H9 (cell line): ENCODE measurements at regions not wholly inside any gene's neighbourhood (a gene's known extent, or its start where the extent isn't known, plus 50 kb on each side); places are given as distances from the start of the nearest gene placed in this dataset.

Experiments used
- DNase-seq: peaks from one replicate; pipeline ENCODE4 v3.0.0-alpha.2; 2017
- H2AFZ ChIP-seq: one replicate; pipeline ENCODE4 v1.6.1; 2013; ENCODE audit warnings: mild to moderate bottlenecking, low read length, control low read depth, moderate library complexity
- H2AK5ac ChIP-seq: 2 replicates; pipeline ENCODE4 v1.6.1; 2013; ENCODE audit warnings: low read length, control low read depth, mixed read lengths; ENCODE audit not compliant: insufficient read length
- H2BK120ac ChIP-seq: one replicate; pipeline ENCODE4 v1.6.1; 2013; ENCODE audit warnings: low read depth, mild to moderate bottlenecking, low read length, control low read depth, inconsistent platforms; ENCODE audit not compliant: poor library complexity, severe bottlenecking
- H2BK12ac ChIP-seq: 2 replicates; pipeline ENCODE4 v1.6.1; 2013; ENCODE audit warnings: low read length, control low read depth, mixed read lengths, low read depth; ENCODE audit not compliant: insufficient read length
- H2BK15ac ChIP-seq: 2 replicates; pipeline ENCODE4 v1.6.1; 2013; ENCODE audit warnings: low read depth, low read length, control low read depth
- H2BK20ac ChIP-seq: one replicate; pipeline ENCODE4 v1.6.1; 2013; ENCODE audit warnings: low read depth, mild to moderate bottlenecking, low read length, control low read depth, inconsistent platforms; ENCODE audit not compliant: poor library complexity, severe bottlenecking
- H2BK5ac ChIP-seq: 2 replicates; pipeline ENCODE4 v1.6.1; 2013; ENCODE audit warnings: low read length, control low read depth, mixed read lengths; ENCODE audit not compliant: insufficient read length
- H3K14ac ChIP-seq: 2 replicates; pipeline ENCODE4 v1.6.1; 2013; ENCODE audit warnings: low read length, control low read depth; ENCODE audit not compliant: insufficient read depth
- H3K18ac ChIP-seq: 2 replicates; pipeline ENCODE4 v1.6.1; 2013; ENCODE audit warnings: low read depth, mild to moderate bottlenecking, mixed read lengths, low read length, control low read depth; ENCODE audit not compliant: insufficient read length
- H3K23ac ChIP-seq: 2 replicates; pipeline ENCODE4 v1.6.1; 2013; ENCODE audit warnings: low read length, control low read depth, mixed read lengths, low read depth; ENCODE audit not compliant: insufficient read length
- H3K23me2 ChIP-seq: 2 replicates; pipeline ENCODE4 v1.6.1; 2013; ENCODE audit warnings: low read depth, mild to moderate bottlenecking, mixed read lengths, low read length, control low read depth; ENCODE audit not compliant: insufficient read length, poor library complexity, severe bottlenecking
- H3K27ac ChIP-seq: 2 replicates; pipeline ENCODE4 v1.5.1; 2013; ENCODE audit warnings: low read length, control low read depth, mixed read lengths, low read depth; ENCODE audit not compliant: insufficient read length
- H3K27me3 ChIP-seq: 2 replicates; pipeline ENCODE4 v1.6.1; 2013; ENCODE audit warnings: low read length, control low read depth, inconsistent platforms; ENCODE audit not compliant: insufficient read depth
- H3K4ac ChIP-seq: 2 replicates; pipeline ENCODE4 v1.6.1; 2013; ENCODE audit warnings: low read depth, mild to moderate bottlenecking, control low read depth, inconsistent platforms, low read length, moderate library complexity
- H3K4me1 ChIP-seq: 2 replicates; pipeline ENCODE4 v1.6.1; 2013; ENCODE audit warnings: low read length, control low read depth, inconsistent platforms; ENCODE audit not compliant: insufficient read depth
- H3K4me2 ChIP-seq: 2 replicates; pipeline ENCODE4 v1.6.1; 2013; ENCODE audit warnings: low read length, control low read depth, mixed read lengths; ENCODE audit not compliant: insufficient read length, insufficient read depth
- H3K56ac ChIP-seq: 2 replicates; pipeline ENCODE4 v1.6.1; 2013; ENCODE audit warnings: low read depth, mild to moderate bottlenecking, mixed read lengths, low read length, control low read depth; ENCODE audit not compliant: insufficient read length
- H3K79me1 ChIP-seq: 2 replicates; pipeline ENCODE4 v1.6.1; 2013; ENCODE audit warnings: low read depth, mild to moderate bottlenecking, moderate library complexity, low read length, control low read depth, inconsistent platforms; ENCODE audit not compliant: insufficient read depth, poor library complexity, severe bottlenecking
- H3K79me2 ChIP-seq: 2 replicates; pipeline ENCODE4 v1.6.1; 2013; ENCODE audit warnings: low read length, control low read depth, inconsistent platforms; ENCODE audit not compliant: insufficient read depth
- H3K9ac ChIP-seq: 2 replicates; pipeline ENCODE4 v1.6.1; 2013; ENCODE audit warnings: low read length, control low read depth, mixed read lengths; ENCODE audit not compliant: insufficient read length; ENCODE audit errors: extremely low read depth
- H3K9me3 ChIP-seq: one replicate; pipeline ENCODE4 v1.6.1; 2013; ENCODE audit warnings: low read depth, low read length, inconsistent platforms; ENCODE audit not compliant: control insufficient read depth
- H3T11ph ChIP-seq: one replicate; pipeline ENCODE4 v1.6.1; 2013; ENCODE audit warnings: mild to moderate bottlenecking, low read length, control low read depth, inconsistent platforms
- H4K20me1 ChIP-seq: one replicate; pipeline ENCODE4 v1.6.1; 2013; ENCODE audit not compliant: control insufficient read depth, insufficient read length, insufficient read depth
- H4K5ac ChIP-seq: 2 replicates; pipeline ENCODE4 v1.6.1; 2013; ENCODE audit warnings: low read depth, mild to moderate bottlenecking, mixed read lengths, low read length, control low read depth; ENCODE audit not compliant: insufficient read length
- H4K8ac ChIP-seq: replicated peaks from 2 replicates; pipeline ENCODE4 v1.6.1; 2013; ENCODE audit warnings: low read length, control low read depth, mixed read lengths, low read depth; ENCODE audit not compliant: insufficient read length
- H4K91ac ChIP-seq: 2 replicates; pipeline ENCODE4 v1.6.1; 2013; ENCODE audit warnings: low read depth, mild to moderate bottlenecking, moderate library complexity, mixed read lengths, low read length, control low read depth; ENCODE audit not compliant: insufficient read length
- H3K27ac Mint-ChIP-seq, 3 experiments: 2 replicates in 2 of 3; 3 replicates in 1 of 3; pipeline ENCODE4 v1.8.0; 2020 to 2021; ENCODE audit warnings: mixed read lengths in 3 of 3, mild to moderate bottlenecking in 1 of 3, moderate library complexity in 1 of 3
- H3K27me3 Mint-ChIP-seq: 2 replicates; pipeline ENCODE4 v1.8.0; 2021; ENCODE audit warnings: low read depth, mild to moderate bottlenecking, moderate library complexity, mixed read lengths
- H3K36me3 Mint-ChIP-seq, 3 experiments: 2 replicates in 2 of 3; 3 replicates in 1 of 3; pipeline ENCODE4 v1.8.0; 2020 to 2021; ENCODE audit warnings: low read depth in 3 of 3, mixed read lengths in 3 of 3; ENCODE audit not compliant: insufficient read depth in 1 of 3
- H3K4me1 Mint-ChIP-seq, 2 experiments: 2 replicates each; pipeline ENCODE4 v1.8.0; 2020; ENCODE audit warnings: mixed read lengths in 2 of 2
- H3K4me3 Mint-ChIP-seq, 2 experiments: 2 replicates in 1 of 2; 3 replicates in 1 of 2; pipeline ENCODE4 v1.8.0; 2020 to 2021; ENCODE audit warnings: mild to moderate bottlenecking in 2 of 2, mixed read lengths in 2 of 2, moderate library complexity in 1 of 2
- H3K9me3 Mint-ChIP-seq, 2 experiments: 2 replicates in 1 of 2; 3 replicates in 1 of 2; pipeline ENCODE4 v1.8.0; 2020; ENCODE audit warnings: mild to moderate bottlenecking in 2 of 2, mixed read lengths in 2 of 2, moderate library complexity in 1 of 2
- whole genome bisulfite sequencing: extraction: QIAGEN DNeasy Blood & Tissue Kit; methylation state at CpG from one replicate; pipeline ENCODE4 v1.1.7; 2013; ENCODE audit warnings: missing lambda C conversion rate, low lambda C conversion rate, mixed read lengths; ENCODE audit not compliant: insufficient read length; ENCODE audit errors: extremely low coverage; 5-methylcytosine and 5-hydroxymethylcytosine counted together
- TF ChIP-seq, protein P1 (sequence below): fragments of 200-600 bp; sonication (generic); conservative IDR thresholded peaks from 3 replicates; pipeline ENCODE4 v1.8.0; 2021; ENCODE audit warnings: antibody characterized with exemption, mild to moderate bottlenecking

GRCh38 chr2:199136242-199136641 is 321.5 kb downstream of the SATB2 start:
- Histone ChIP-seq H2BK12ac (no peak overlapping the region), H4K5ac (no peak overlapping the region), H3K23me2 (no peaks in the 10 kb centered on the region), H3K18ac (no peak overlapping the region), H3K4me1 (no peaks in the 10 kb centered on the region), H2BK5ac (no peak overlapping the region), H3K56ac (no peak overlapping the region), H4K91ac (no peak overlapping the region), H2AFZ (no peak overlapping the region), H3K9ac (no peak overlapping the region), H2AK5ac (no peak overlapping the region), H2BK20ac (no peak overlapping the region), H3K79me1 (no peaks in the 10 kb centered on the region), H4K8ac (no peak overlapping the region), H3K4ac (no peak overlapping the region), H3K9me3 (no peaks in the 10 kb centered on the region), H2BK120ac (no peak overlapping the region), H3T11ph (no peak overlapping the region), H3K4me2 (no peak overlapping the region), H2BK15ac (no peak overlapping the region), H3K79me2 (no peaks in the 10 kb centered on the region), H4K20me1 (no peaks in the 10 kb centered on the region), H3K14ac (no peak overlapping the region), H3K27me3 (no peaks in the 10 kb centered on the region), H3K23ac (no peak overlapping the region), H3K27ac (no peak overlapping the region)
- no peak for DNase-seq
- WGBS = no CpG with 5 or more reads among the region's 4 CpGs
- Mint-ChIP-seq H3K27me3 (no peaks in the 10 kb centered on the region; the same call in 1 of the 2 replicates), H3K27ac (no peak overlapping the region), H3K4me3 (no peak overlapping the region), H3K36me3 (peaks cover 2 to 6% (median 5%) of the 10 kb centered on the region in 3 experiments; a peak in 3 of 7 replicates), H3K4me1 (peaks cover 3 to 9% of the 10 kb centered on the region in 2 experiments; a peak in 3 of 4 replicates), H3K9me3 (peaks cover 0 to 3% of the 10 kb centered on the region in 2 experiments; a peak in 1 of 5 replicates)
- TF ChIP-seq, protein P1, sequence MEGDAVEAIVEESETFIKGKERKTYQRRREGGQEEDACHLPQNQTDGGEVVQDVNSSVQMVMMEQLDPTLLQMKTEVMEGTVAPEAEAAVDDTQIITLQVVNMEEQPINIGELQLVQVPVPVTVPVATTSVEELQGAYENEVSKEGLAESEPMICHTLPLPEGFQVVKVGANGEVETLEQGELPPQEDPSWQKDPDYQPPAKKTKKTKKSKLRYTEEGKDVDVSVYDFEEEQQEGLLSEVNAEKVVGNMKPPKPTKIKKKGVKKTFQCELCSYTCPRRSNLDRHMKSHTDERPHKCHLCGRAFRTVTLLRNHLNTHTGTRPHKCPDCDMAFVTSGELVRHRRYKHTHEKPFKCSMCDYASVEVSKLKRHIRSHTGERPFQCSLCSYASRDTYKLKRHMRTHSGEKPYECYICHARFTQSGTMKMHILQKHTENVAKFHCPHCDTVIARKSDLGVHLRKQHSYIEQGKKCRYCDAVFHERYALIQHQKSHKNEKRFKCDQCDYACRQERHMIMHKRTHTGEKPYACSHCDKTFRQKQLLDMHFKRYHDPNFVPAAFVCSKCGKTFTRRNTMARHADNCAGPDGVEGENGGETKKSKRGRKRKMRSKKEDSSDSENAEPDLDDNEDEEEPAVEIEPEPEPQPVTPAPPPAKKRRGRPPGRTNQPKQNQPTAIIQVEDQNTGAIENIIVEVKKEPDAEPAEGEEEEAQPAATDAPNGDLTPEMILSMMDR = no peak
